ENCODE measurements at regions not wholly inside any gene's neighbourhood (a gene's known extent, or its start where the extent isn't known, plus 50 kb on each side); places are given as distances from the start of the nearest gene placed in this dataset.

DNA sequence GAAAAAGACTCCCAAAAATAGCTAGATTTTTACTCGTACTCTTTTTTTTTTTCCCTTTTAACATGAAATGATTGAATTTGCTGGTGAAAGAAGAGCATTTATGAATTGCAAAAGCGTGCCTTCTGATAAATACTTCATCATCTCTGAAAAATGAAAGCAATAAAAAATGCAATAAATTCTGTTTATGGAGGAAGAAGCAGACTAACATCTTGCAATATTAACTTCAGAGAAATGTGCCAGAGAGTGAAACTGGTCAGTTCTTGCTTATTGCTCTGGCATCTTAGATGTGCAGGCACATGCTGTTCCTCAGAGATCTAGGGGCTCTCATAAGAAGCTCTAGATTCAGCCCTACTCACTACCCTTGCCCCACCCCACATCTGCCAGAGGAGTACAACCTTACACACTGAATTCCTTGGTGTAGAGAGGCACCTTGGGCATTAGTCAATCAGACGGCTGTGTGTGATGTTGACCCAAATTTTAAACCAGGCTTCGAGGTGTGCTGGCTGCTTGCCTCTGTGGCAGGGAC, 891.1 kb upstream of the GHITM start:
- no peaks in the 10 kb centered on the region for H3K4me1 ChIP-seq (ENCODE audit: control insufficient read depth, insufficient read depth, low read length)
- no peak overlapping the region for H3K4me3 ChIP-seq (ENCODE audit: low read depth, low read length)
- no peaks in the 10 kb centered on the region for H3K36me3 ChIP-seq (ENCODE audit: control insufficient read depth, insufficient read depth, low read length)
- no peak overlapping the region for H3K27ac ChIP-seq (ENCODE audit: low read depth, low read length)
- no peak overlapping the region for H3K9ac ChIP-seq (ENCODE audit: low read length)
- H3K9me3 ChIP-seq (ENCODE audit: control insufficient read depth, insufficient read depth, low read depth, low read length) = peaks cover 9% of the 10 kb centered on the region
- H3K27me3 ChIP-seq (ENCODE audit: control insufficient read depth, insufficient read depth, low read length) = no peaks in the 10 kb centered on the region

DNA sequence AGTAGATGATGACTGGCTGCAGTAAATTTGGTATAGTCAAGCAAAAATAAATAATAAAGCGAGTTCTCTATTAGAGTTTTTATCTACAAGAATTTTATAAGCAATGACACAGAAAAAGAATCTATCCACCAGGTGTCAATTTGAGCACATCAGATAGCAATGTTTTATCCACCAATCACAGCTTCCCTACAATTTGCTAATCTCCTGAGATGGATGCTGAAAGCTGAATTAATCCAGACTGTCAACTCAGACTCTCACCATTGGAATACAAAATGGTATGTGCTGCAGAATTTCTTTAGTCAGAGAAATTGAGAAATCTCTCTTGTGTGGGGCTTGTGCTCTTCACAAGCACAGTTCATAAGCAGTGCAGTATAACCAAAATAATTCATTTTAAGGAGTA, 888.9 kb upstream of the GHITM start:
- H3K4me1 ChIP-seq (ENCODE audit: control insufficient read depth, insufficient read depth, low read length) = no peaks in the 10 kb centered on the region
- no peak overlapping the region for H3K27ac ChIP-seq (ENCODE audit: low read depth, low read length)
- no peak overlapping the region for H3K4me3 ChIP-seq (ENCODE audit: low read depth, low read length)
- H3K27me3 ChIP-seq (ENCODE audit: control insufficient read depth, insufficient read depth, low read length) = no peaks in the 10 kb centered on the region
- no peaks in the 10 kb centered on the region for H3K36me3 ChIP-seq (ENCODE audit: control insufficient read depth, insufficient read depth, low read length)
- peaks cover 25% of the 10 kb centered on the region for H3K9me3 ChIP-seq (ENCODE audit: control insufficient read depth, insufficient read depth, low read depth, low read length)
- no peak overlapping the region for H3K9ac ChIP-seq (ENCODE audit: low read length)

DNA sequence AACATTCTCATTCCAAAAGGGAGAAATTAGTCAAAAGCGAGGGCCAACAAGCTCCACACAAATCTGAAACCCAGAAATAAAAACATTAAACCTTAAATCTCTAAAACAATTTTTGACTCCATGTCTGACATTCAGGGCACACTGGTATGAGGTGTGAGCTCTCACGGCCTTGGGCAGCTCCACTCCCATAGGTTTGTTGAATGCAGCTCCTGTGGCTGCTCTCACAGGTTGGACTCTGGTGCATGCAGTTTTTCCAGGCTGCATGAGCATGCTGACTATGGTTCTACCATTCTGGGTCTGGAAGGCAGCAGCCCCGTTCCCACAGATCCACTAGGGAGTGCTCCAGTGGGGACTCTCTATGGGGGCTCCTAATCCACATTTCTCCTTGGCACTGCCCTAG, 887.1 kb upstream of the GHITM start:
- no peak overlapping the region for H3K27ac ChIP-seq (ENCODE audit: low read depth, low read length)
- no peaks in the 10 kb centered on the region for H3K4me1 ChIP-seq (ENCODE audit: control insufficient read depth, insufficient read depth, low read length)
- H3K9me3 ChIP-seq (ENCODE audit: control insufficient read depth, insufficient read depth, low read depth, low read length) = peaks cover 22% of the 10 kb centered on the region
- H3K36me3 ChIP-seq (ENCODE audit: control insufficient read depth, insufficient read depth, low read length) = no peaks in the 10 kb centered on the region
- H3K27me3 ChIP-seq (ENCODE audit: control insufficient read depth, insufficient read depth, low read length) = no peaks in the 10 kb centered on the region
- H3K4me3 ChIP-seq (ENCODE audit: low read depth, low read length) = no peak overlapping the region
- no peak overlapping the region for H3K9ac ChIP-seq (ENCODE audit: low read length)

DNA sequence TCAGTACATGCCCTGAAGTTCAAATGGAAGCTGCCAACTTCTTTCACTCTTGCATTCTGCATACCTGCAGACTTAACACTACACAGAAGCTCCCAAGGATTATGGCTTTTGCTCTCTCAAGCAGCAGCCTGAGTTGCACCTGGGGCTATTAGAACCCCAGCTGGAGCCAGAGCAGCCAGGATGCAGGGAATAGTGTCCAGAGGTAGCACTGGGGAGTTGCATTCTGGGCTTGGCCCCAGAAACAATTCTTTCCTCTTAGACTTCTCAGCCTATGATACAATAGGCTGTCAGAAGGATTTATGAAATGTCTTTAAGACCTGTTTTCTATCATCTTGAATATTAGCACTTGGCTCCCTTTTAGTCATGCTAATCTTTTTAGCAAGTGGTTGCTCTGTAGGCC, 886.7 kb upstream of the GHITM start:
- H3K4me3 ChIP-seq (ENCODE audit: low read depth, low read length) = no peak overlapping the region
- H3K27me3 ChIP-seq (ENCODE audit: control insufficient read depth, insufficient read depth, low read length) = no peaks in the 10 kb centered on the region
- H3K36me3 ChIP-seq (ENCODE audit: control insufficient read depth, insufficient read depth, low read length) = no peaks in the 10 kb centered on the region
- H3K4me1 ChIP-seq (ENCODE audit: control insufficient read depth, insufficient read depth, low read length) = no peaks in the 10 kb centered on the region
- H3K27ac ChIP-seq (ENCODE audit: low read depth, low read length) = no peak overlapping the region
- H3K9me3 ChIP-seq (ENCODE audit: control insufficient read depth, insufficient read depth, low read depth, low read length) = peaks cover 22% of the 10 kb centered on the region
- no peak overlapping the region for H3K9ac ChIP-seq (ENCODE audit: low read length)

DNA sequence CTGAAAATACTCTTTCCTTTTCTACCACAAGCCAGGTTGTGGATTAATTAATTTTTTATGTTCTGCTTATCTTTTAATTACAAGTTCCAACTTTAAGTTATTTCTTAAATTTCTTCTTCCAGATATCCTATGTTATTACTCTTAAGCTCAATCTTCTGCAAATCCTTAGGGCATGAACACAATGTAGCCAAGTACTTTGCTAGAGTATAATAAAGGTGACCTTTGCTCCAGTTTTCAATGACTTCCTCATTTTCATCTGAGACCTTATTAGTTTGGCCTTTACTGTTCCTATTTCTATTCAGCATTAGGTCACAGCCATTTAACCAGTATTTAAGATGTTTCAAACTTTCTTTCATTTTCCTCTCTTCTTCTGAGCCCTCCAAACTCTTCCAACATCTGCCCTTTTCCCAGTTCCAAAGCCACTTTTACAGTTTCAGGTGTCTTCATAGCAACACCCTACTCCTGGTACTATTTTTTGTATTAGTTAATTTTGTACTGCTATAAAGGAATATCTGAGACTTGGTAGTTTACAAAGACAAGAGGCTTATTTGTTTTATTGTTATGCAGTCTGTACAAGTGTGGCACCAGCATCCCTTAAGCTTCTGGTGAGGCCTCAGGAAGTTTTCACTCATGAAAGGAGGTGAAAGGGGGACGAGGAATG, 886.2 kb upstream of the GHITM start:
- Histone ChIP-seq H3K4me1 (ENCODE audit: control insufficient read depth, insufficient read depth, low read length) (no peaks in the 10 kb centered on the region), H3K9me3 (ENCODE audit: control insufficient read depth, insufficient read depth, low read depth, low read length) (peaks cover 22% of the 10 kb centered on the region), H3K27me3 (ENCODE audit: control insufficient read depth, insufficient read depth, low read length) (no peaks in the 10 kb centered on the region), H3K9ac (ENCODE audit: low read length) (no peak overlapping the region), H3K36me3 (ENCODE audit: control insufficient read depth, insufficient read depth, low read length) (no peaks in the 10 kb centered on the region), H3K27ac (ENCODE audit: low read depth, low read length) (no peak overlapping the region), H3K4me3 (ENCODE audit: low read depth, low read length) (no peak overlapping the region)

DNA sequence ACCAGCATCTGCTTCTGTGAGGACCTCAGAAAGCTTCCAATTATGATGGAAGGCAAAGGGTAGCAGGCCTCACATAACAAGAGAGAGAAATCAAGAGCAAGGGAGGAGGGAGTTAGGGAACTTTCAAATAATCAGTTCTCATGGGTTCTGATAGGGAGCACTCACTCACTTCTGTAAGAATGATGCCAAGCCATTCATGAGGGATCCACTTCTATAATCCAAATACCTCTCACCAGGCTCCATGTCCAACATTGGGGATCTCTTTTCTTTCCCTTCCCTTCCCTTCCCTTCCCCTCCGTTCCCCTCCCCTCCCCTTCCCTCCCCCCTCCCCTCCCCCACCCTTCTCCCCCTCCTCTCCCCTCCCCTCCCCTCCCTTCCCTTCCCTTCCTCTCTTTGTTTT, 884.6 kb upstream of the GHITM start:
- Histone ChIP-seq H3K4me1 (ENCODE audit: control insufficient read depth, insufficient read depth, low read length) (no peaks in the 10 kb centered on the region), H3K27ac (ENCODE audit: low read depth, low read length) (no peak overlapping the region), H3K27me3 (ENCODE audit: control insufficient read depth, insufficient read depth, low read length) (no peaks in the 10 kb centered on the region), H3K9ac (ENCODE audit: low read length) (no peak overlapping the region), H3K36me3 (ENCODE audit: control insufficient read depth, insufficient read depth, low read length) (no peaks in the 10 kb centered on the region), H3K9me3 (ENCODE audit: control insufficient read depth, insufficient read depth, low read depth, low read length) (peaks cover 27% of the 10 kb centered on the region), H3K4me3 (ENCODE audit: low read depth, low read length) (no peak overlapping the region)

DNA sequence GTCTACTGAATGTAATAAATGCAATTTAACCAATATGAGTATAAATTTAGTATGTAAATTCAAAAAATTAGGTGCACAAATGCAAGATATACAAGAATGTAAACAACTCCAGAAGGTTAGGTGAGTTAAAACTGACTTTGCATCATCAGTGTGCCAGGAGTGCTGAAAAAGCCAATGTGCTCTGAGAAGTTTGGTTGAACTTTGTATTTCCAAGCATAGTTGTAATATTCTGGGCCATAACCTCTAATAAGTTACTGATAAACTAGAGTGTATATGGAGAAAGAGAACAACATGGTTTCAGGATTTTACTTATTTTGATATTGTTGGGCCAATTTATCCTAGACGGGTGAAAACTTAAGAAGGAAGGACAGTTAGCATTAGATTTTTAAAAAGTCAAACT, 876.9 kb upstream of the GHITM start:
- H3K4me3 ChIP-seq (ENCODE audit: low read depth, low read length) = no peak overlapping the region
- peaks cover 8% of the 10 kb centered on the region; the same call in 1 of the 2 replicates for H3K9me3 ChIP-seq (ENCODE audit: control insufficient read depth, insufficient read depth, low read depth, low read length)
- no peak overlapping the region for H3K9ac ChIP-seq (ENCODE audit: low read length)
- no peak overlapping the region for H3K27ac ChIP-seq (ENCODE audit: low read depth, low read length)
- H3K27me3 ChIP-seq (ENCODE audit: control insufficient read depth, insufficient read depth, low read length) = no peaks in the 10 kb centered on the region
- H3K36me3 ChIP-seq (ENCODE audit: control insufficient read depth, insufficient read depth, low read length) = no peaks in the 10 kb centered on the region; the same call in 1 of the 2 replicates
- H3K4me1 ChIP-seq (ENCODE audit: control insufficient read depth, insufficient read depth, low read length) = no peaks in the 10 kb centered on the region

DNA sequence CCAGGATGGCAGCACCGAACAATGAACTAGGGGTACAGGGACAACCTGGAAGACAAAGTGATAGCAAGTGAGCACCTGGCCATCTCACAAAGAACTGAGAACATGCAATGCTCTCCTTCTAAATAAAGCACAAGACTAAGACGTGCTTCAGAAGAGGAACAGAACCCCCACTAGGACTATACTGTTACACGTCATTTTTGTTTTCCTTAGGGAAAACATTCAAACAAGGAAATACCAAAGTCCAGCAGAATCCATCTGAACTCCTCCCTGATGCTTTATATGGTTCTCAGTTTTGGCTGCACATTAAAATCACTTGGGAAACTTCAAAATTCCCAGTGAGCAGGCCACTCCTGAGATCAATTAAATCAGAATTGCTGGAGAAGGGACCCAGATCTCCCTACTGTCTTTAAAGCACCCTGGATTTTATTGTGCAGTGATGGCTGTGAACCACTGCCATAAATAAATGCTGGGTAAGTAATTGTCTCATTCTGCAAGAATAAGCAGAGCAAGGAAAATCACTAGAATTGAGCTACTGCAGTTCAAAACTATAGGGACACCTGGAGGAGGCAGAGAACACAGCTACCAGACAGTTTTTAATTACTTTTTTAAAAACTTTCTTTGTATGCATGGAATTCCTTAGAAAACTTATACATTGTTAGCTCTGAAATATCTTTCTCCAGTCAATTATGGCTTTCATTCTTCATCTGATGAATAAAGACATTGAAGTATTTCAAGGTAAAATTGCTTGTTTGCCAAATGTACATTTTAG, 866.5 kb upstream of the GHITM start:
- H3K4me1 ChIP-seq (ENCODE audit: control insufficient read depth, insufficient read depth, low read length) = no peaks in the 10 kb centered on the region
- H3K9me3 ChIP-seq (ENCODE audit: control insufficient read depth, insufficient read depth, low read depth, low read length) = no peaks in the 10 kb centered on the region
- no peak overlapping the region for H3K27ac ChIP-seq (ENCODE audit: low read depth, low read length)
- no peaks in the 10 kb centered on the region for H3K36me3 ChIP-seq (ENCODE audit: control insufficient read depth, insufficient read depth, low read length)
- H3K4me3 ChIP-seq (ENCODE audit: low read depth, low read length) = no peak overlapping the region
- H3K9ac ChIP-seq (ENCODE audit: low read length) = no peak overlapping the region
- H3K27me3 ChIP-seq (ENCODE audit: control insufficient read depth, insufficient read depth, low read length) = no peaks in the 10 kb centered on the region

DNA sequence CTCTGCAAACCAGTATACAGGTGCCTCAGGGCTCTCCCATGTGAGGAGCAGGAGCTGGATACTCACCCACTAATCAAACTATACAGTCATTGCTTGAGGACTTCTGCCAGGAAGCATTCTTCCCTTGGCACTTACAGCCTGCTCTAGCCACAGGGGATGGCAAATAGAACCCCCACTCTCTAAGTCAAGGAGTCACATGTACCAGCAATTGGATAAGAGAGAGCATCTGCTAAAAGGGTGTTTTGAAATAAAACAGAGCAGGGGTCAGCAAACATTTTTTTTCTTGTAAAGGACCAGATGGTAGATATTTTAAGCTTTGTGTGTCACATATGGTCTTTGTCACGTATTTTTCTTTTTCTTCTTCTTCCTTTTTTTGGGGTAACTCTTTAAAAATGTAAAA, 865.2 kb upstream of the GHITM start:
- H3K27me3 ChIP-seq (ENCODE audit: control insufficient read depth, insufficient read depth, low read length) = no peaks in the 10 kb centered on the region
- H3K9me3 ChIP-seq (ENCODE audit: control insufficient read depth, insufficient read depth, low read depth, low read length) = no peaks in the 10 kb centered on the region
- no peaks in the 10 kb centered on the region for H3K4me1 ChIP-seq (ENCODE audit: control insufficient read depth, insufficient read depth, low read length)
- no peaks in the 10 kb centered on the region for H3K36me3 ChIP-seq (ENCODE audit: control insufficient read depth, insufficient read depth, low read length)
- no peak overlapping the region for H3K4me3 ChIP-seq (ENCODE audit: low read depth, low read length)
- no peak overlapping the region for H3K9ac ChIP-seq (ENCODE audit: low read length)
- no peak overlapping the region for H3K27ac ChIP-seq (ENCODE audit: low read depth, low read length)

DNA sequence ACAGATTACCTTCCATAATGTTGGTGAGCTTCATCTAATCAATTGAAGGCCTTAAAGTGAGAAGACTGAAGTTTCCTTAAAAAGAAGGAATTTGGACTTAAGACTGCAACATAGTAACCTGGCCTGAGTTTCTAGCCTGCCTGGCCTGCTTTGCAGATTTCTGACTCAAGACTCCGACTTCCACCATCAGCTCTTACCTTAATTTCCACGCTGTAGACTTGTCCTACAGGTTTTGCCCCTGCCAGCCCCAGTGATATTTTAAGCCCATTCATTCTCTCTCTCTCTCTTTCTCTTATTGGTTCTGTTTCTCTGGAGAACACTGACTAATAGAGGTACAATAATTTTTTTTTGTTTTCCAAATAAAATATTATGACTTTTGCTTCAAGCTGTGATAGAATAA, 862.3 kb upstream of the GHITM start:
- Histone ChIP-seq H3K36me3 (ENCODE audit: control insufficient read depth, insufficient read depth, low read length) (no peaks in the 10 kb centered on the region), H3K4me3 (ENCODE audit: low read depth, low read length) (no peak overlapping the region), H3K9me3 (ENCODE audit: control insufficient read depth, insufficient read depth, low read depth, low read length) (no peaks in the 10 kb centered on the region)

DNA sequence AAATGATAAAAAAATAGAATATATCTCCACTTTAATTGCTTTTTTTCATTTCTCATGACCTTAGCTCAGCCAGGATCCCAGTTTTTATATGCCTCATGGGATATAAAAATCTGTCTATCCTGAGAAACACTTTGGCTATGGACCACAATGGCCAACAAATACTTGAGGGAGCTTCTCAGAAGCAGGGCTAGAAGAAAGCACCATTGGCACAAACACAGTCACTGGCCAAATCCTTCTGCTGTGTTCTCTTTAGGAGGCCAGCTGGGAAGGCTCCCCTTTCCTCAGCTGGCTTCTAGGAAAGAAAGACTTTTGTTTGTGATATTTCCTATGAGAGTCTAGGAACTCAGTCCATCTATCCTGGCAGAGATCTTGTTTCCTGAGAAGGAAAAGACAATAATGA, 856.2 kb upstream of the GHITM start:
- Histone ChIP-seq H3K9ac (ENCODE audit: low read length) (no peak overlapping the region), H3K4me3 (ENCODE audit: low read depth, low read length) (no peak overlapping the region), H3K9me3 (ENCODE audit: control insufficient read depth, insufficient read depth, low read depth, low read length) (peaks cover 11% of the 10 kb centered on the region), H3K36me3 (ENCODE audit: control insufficient read depth, insufficient read depth, low read length) (no peaks in the 10 kb centered on the region), H3K27me3 (ENCODE audit: control insufficient read depth, insufficient read depth, low read length) (no peaks in the 10 kb centered on the region), H3K4me1 (ENCODE audit: control insufficient read depth, insufficient read depth, low read length) (no peaks in the 10 kb centered on the region), H3K27ac (ENCODE audit: low read depth, low read length) (no peak overlapping the region)

More for the DNA sequence above, 862.3 kb upstream of the GHITM start:
- no peak overlapping the region for H3K27ac ChIP-seq (ENCODE audit: low read depth, low read length)
- H3K27me3 ChIP-seq (ENCODE audit: control insufficient read depth, insufficient read depth, low read length) = no peaks in the 10 kb centered on the region
- no peak overlapping the region for H3K9ac ChIP-seq (ENCODE audit: low read length)
- no peaks in the 10 kb centered on the region for H3K4me1 ChIP-seq (ENCODE audit: control insufficient read depth, insufficient read depth, low read length)

Measured in HUES6 (cell line).